Kidney epithelial cell (primary cell): ENCODE measurements at regions not wholly inside any gene's neighbourhood (a gene's known extent, or its start where the extent isn't known, plus 50 kb on each side); places are given as distances from the start of the nearest gene placed in this dataset.

Experiments
- DNase-seq: peaks from one replicate; pipeline ENCODE4 v3.0.0-alpha.2; 2010; ENCODE audit warnings: low read depth
- H3K27me3 ChIP-seq: 2 replicates; pipeline ENCODE4 v1.6.0; 2011; ENCODE audit warnings: low read length; ENCODE audit not compliant: control insufficient read depth, insufficient read depth
- H3K36me3 ChIP-seq: 2 replicates; pipeline ENCODE4 v1.5.1; 2011; ENCODE audit warnings: low read length; ENCODE audit not compliant: control insufficient read depth, insufficient read depth
- H3K4me3 ChIP-seq: 2 replicates; pipeline ENCODE4 v1.5.1; 2011; ENCODE audit warnings: low read depth, mild to moderate bottlenecking, control low read depth, low read length
- CTCF ChIP-seq: IDR thresholded peaks from 2 replicates; pipeline ENCODE4 v1.5.1; 2011; ENCODE audit warnings: mild to moderate bottlenecking, moderate library complexity, low read length, control low read depth, inconsistent platforms; ENCODE audit not compliant: insufficient read depth, poor library complexity, severe bottlenecking

- no peak overlapping the region for H3K4me3 ChIP-seq
- no peaks in the 10 kb centered on the region for H3K36me3 ChIP-seq
- no peaks in the 10 kb centered on the region for H3K27me3 ChIP-seq
- TF ChIP-seq CTCF = no peak
- DNase-seq = no peak
These were observed 87.6 kb downstream of the CYRIA start for GRCh38 chr2:16578081-16578480.

GRCh38 chr2:16570516-16570915 lies 95.1 kb downstream of the CYRIA start:
- Histone ChIP-seq H3K36me3 (no peaks in the 10 kb centered on the region), H3K27me3 (no peaks in the 10 kb centered on the region), H3K4me3 (no peak overlapping the region)
- DNase-seq = no peak
- TF ChIP-seq CTCF = no peak

GRCh38 chr2:16568998-16569784 lies 96.4 kb downstream of the CYRIA start:
- DNase-seq = no peak
- TF ChIP-seq CTCF = no peak
- Histone ChIP-seq H3K27me3 (no peaks in the 10 kb centered on the region), H3K36me3 (no peaks in the 10 kb centered on the region), H3K4me3 (no peak overlapping the region)

- no peak for DNase-seq
- H3K36me3 ChIP-seq = no peaks in the 10 kb centered on the region
- no peaks in the 10 kb centered on the region for H3K27me3 ChIP-seq
- H3K4me3 ChIP-seq = no peak overlapping the region
- no peak for TF ChIP-seq CTCF
These were observed 98.9 kb downstream of the CYRIA start for GRCh38 chr2:16566701-16567100.

- no peak overlapping the region for H3K4me3 ChIP-seq
- H3K27me3 ChIP-seq = no peaks in the 10 kb centered on the region
- no peak for DNase-seq
- no peaks in the 10 kb centered on the region for H3K36me3 ChIP-seq
- no peak for TF ChIP-seq CTCF
These were observed 100.2 kb downstream of the CYRIA start for GRCh38 chr2:16565481-16565880.

- DNase-seq = no peak
- no peak for TF ChIP-seq CTCF
- H3K36me3 ChIP-seq = no peaks in the 10 kb centered on the region
- no peak overlapping the region for H3K4me3 ChIP-seq
- no peaks in the 10 kb centered on the region for H3K27me3 ChIP-seq
These were observed 104.0 kb downstream of the CYRIA start for GRCh38 chr2:16561676-16562075.
